GM12878 (cell line): ENCODE measurements at regions not wholly inside any gene's neighbourhood (a gene's known extent, or its start where the extent isn't known, plus 50 kb on each side); places are given as distances from the start of the nearest gene placed in this dataset.

ENCODE experiments used
- ATAC-seq: fragments of 200-7000 bp; cut with Tn5 transposase; 3 replicates; pipeline ENCODE4 v1.9.1; 2020; ENCODE audit warnings: mild to moderate bottlenecking, moderate library complexity
- BruUV-seq: library from RNA; stranded (reverse); fragments of 400-500 nt; replicated peaks from 2 replicates; lab custom pipeline; 2021; lab: Mats Ljungman, UMichigan
- CTCF ChIA-PET: fragments of 300-600 bp; sonication (Branson Sonifier 250); formaldehyde crosslinking; extraction: SDS; loops from one replicate; lab custom pipeline; 2021; ENCODE audit warnings: inconsistent platforms; lab: Yijun Ruan, JAX
- POLR2A ChIA-PET: fragments of 350-600 bp; formaldehyde crosslinking; extraction: SDS; loops from one replicate; lab custom pipeline; 2021; ENCODE audit warnings: inconsistent platforms; lab: Charles Lee
- RAD21 ChIA-PET: fragments of 300-600 bp; sonication (Branson Sonifier 250); formaldehyde crosslinking; loops from one replicate; lab custom pipeline; 2023; ENCODE audit warnings: antibody characterized with exemption; ENCODE audit not compliant: unreplicated experiment; lab: Charles Lee
- SMC1A ChIA-PET: fragments of 300-600 bp; sonication (Branson Sonifier 250); formaldehyde crosslinking; loops from one replicate; lab custom pipeline; 2023; ENCODE audit not compliant: unreplicated experiment, uncharacterized antibody; lab: Charles Lee
- DNase-seq: peaks from one replicate; pipeline ENCODE4 v3.0.0-alpha.2; 2011; ENCODE audit warnings: low read depth, low spot score
- FAIRE-seq: peaks from 3 replicates; lab custom pipeline; 2011; peaks lifted over from hg19 to GRCh38; lab: Jason Lieb, UNC
- H2AFZ ChIP-seq: 2 replicates; pipeline ENCODE4 v1.6.0; 2011; ENCODE audit warnings: low read depth, low read length, control low read depth; ENCODE audit not compliant: control insufficient read depth
- H3K27ac ChIP-seq: 2 replicates; pipeline ENCODE4 v1.5.1; 2011; ENCODE audit warnings: control low read depth; ENCODE audit not compliant: control insufficient read depth, insufficient read depth
- H3K27me3 ChIP-seq, 2 experiments: replicated peaks in 1 of 2; 2 replicates each; pipeline versions ENCODE4 v1.6.0 to v1.6.1; 2011; ENCODE audit warnings: low read length in 1 of 2; ENCODE audit not compliant: control insufficient read depth in 2 of 2, insufficient read depth in 2 of 2
- H3K36me3 ChIP-seq, 2 experiments: 2 replicates each; pipeline ENCODE4 v1.5.1; 2011; ENCODE audit warnings: low read length in 1 of 2; ENCODE audit not compliant: control insufficient read depth in 2 of 2, insufficient read depth in 2 of 2
- H3K4me1 ChIP-seq: 2 replicates; pipeline ENCODE4 v1.6.1; 2011; ENCODE audit warnings: mild to moderate bottlenecking, low read length, moderate library complexity, mixed read lengths; ENCODE audit not compliant: control insufficient read depth, insufficient read depth
- H3K4me2 ChIP-seq: 2 replicates; pipeline ENCODE4 v1.6.0; 2011; ENCODE audit warnings: control low read depth; ENCODE audit not compliant: control insufficient read depth, insufficient read depth
- H3K4me3 ChIP-seq: fragments of 200-600 bp; sonication (generic); 2 replicates; pipeline ENCODE4 v1.5.1; 2016
- H3K79me2 ChIP-seq: 2 replicates; pipeline ENCODE4 v1.6.0; 2011; ENCODE audit warnings: low read length; ENCODE audit not compliant: control insufficient read depth, insufficient read depth
- H3K9ac ChIP-seq: 2 replicates; pipeline ENCODE4 v1.8.0; 2011; ENCODE audit warnings: low read length, control low read depth, mixed read lengths; ENCODE audit not compliant: control insufficient read depth, insufficient read depth
- H3K9me3 ChIP-seq: replicated peaks from 3 replicates; pipeline ENCODE4 v1.5.1; 2011; ENCODE audit warnings: mild to moderate bottlenecking, low read length; ENCODE audit not compliant: control insufficient read depth, insufficient read depth
- H4K20me1 ChIP-seq: 2 replicates; pipeline ENCODE4 v1.6.0; 2011; ENCODE audit not compliant: control insufficient read depth, insufficient read depth
- ASH2L ChIP-seq: fragments of 300-600, 200-600 bp; sonication (generic); IDR thresholded peaks from 2 replicates; pipeline ENCODE4 v1.6.1; 2017; ENCODE audit warnings: low read depth, mild to moderate bottlenecking, borderline replicate concordance
- BMI1 ChIP-seq: fragments of 450-650 bp; IDR thresholded peaks from 2 replicates; pipeline ENCODE4 v1.6.1; 2016; ENCODE audit warnings: mild to moderate bottlenecking, moderate library complexity, borderline replicate concordance
- EED ChIP-seq: sonication (generic); IDR thresholded peaks from 2 replicates; pipeline ENCODE4 v1.6.1; 2016; ENCODE audit warnings: antibody characterized with exemption, low read depth
- HDAC6 ChIP-seq: fragments of 200-600 bp; sonication (generic); IDR thresholded peaks from one replicate; pipeline ENCODE4 v1.8.0; 2017; ENCODE audit warnings: antibody characterized with exemption; ENCODE audit not compliant: unreplicated experiment
- IKZF1 ChIP-seq: fragments of 450-650 bp; conservative IDR thresholded peaks from 2 replicates; pipeline ENCODE4 v1.6.1; 2017; ENCODE audit warnings: antibody characterized with exemption, mild to moderate bottlenecking
- KAT2A ChIP-seq: conservative IDR thresholded peaks from 2 replicates; pipeline ENCODE4 v1.6.1; 2011; ENCODE audit warnings: low read depth, low read length; ENCODE audit not compliant: control insufficient read depth
- MTA3 ChIP-seq: IDR thresholded peaks from 2 replicates; pipeline ENCODE4 v1.6.1; 2012; ENCODE audit warnings: low read length, inconsistent platforms, borderline replicate concordance
- MXI1 ChIP-seq: fragments of 150-350 bp; IDR thresholded peaks from 2 replicates; pipeline ENCODE4 v1.6.1; 2011; ENCODE audit warnings: low read depth, mild to moderate bottlenecking, inconsistent platforms, low read length, improper control_type of control experiment
- NR2F1 ChIP-seq: fragments of 450-650 bp; conservative IDR thresholded peaks from 2 replicates; pipeline ENCODE4 v1.6.1; 2017; ENCODE audit warnings: mild to moderate bottlenecking
- PAX5 ChIP-seq: IDR thresholded peaks from 2 replicates; pipeline ENCODE4 v1.6.1; 2011; ENCODE audit warnings: low read depth, low read length, borderline replicate concordance
- PAX8 ChIP-seq: fragments of 450-650 bp; IDR thresholded peaks from 2 replicates; pipeline ENCODE4 v1.6.1; 2017; ENCODE audit warnings: mild to moderate bottlenecking, moderate library complexity
- PBX3 ChIP-seq: IDR thresholded peaks from 2 replicates; pipeline ENCODE4 v1.6.1; 2011; ENCODE audit warnings: mild to moderate bottlenecking, low read depth, low read length, moderate library complexity; ENCODE audit not compliant: insufficient replicate concordance
- PKNOX1 ChIP-seq: fragments of 450-650 bp; IDR thresholded peaks from 2 replicates; pipeline ENCODE4 v1.6.1; 2016; ENCODE audit warnings: mild to moderate bottlenecking
- POLR2AphosphoS2 ChIP-seq: IDR thresholded peaks from 2 replicates; pipeline ENCODE4 v1.6.1; 2011; ENCODE audit warnings: low read depth, mild to moderate bottlenecking, low read length, improper control_type of control experiment, moderate library complexity
- RUNX3 ChIP-seq: IDR thresholded peaks from 2 replicates; pipeline ENCODE4 v1.6.1; 2012; ENCODE audit warnings: low read length, inconsistent platforms
- TARDBP ChIP-seq: IDR thresholded peaks from 2 replicates; pipeline ENCODE4 v1.6.1; 2016; ENCODE audit warnings: borderline replicate concordance
- TCF3 ChIP-seq: IDR thresholded peaks from 2 replicates; pipeline ENCODE4 v1.6.1; 2012; ENCODE audit warnings: low read depth, mild to moderate bottlenecking, low read length, borderline replicate concordance; ENCODE audit not compliant: insufficient read depth
- ZSCAN29 ChIP-seq: fragments of 450-650 bp; IDR thresholded peaks from 2 replicates; pipeline ENCODE4 v1.6.1; 2017; ENCODE audit warnings: mild to moderate bottlenecking, moderate library complexity
- WGBS: methylation state at CpG from one replicate; pipeline ENCODE4 v1.1.6; 2016; ENCODE audit warnings: low lambda C conversion rate; ENCODE audit not compliant: insufficient replicate concordance, insufficient coverage; ENCODE audit errors: missing lambda C conversion rate; 5-methylcytosine and 5-hydroxymethylcytosine counted together
- in situ Hi-C: fragments of 300-500 bp; cut with MboI; formaldehyde crosslinking; loops from 9 replicates; pipeline ENCODE4 v1.14.3; 2018; ENCODE audit warnings: mixed read lengths
- intact Hi-C: fragments of 100-400 bp; cut with micrococcal nuclease; formaldehyde crosslinking; loops from one replicate; pipeline ENCODE4 v1.14.2; 2022; ENCODE audit not compliant: unreplicated experiment

- no peaks in the 10 kb centered on the region for H3K9me3 ChIP-seq
- no peak overlapping the region for H3K27ac ChIP-seq
- no peak overlapping the region for H3K4me3 ChIP-seq
- POLR2A ChIA-PET: no interaction called here
- no peaks in the 10 kb centered on the region for H3K4me1 ChIP-seq
- H3K27me3 ChIP-seq: no peaks in the 10 kb centered on the region
- no peak overlapping the region for H2AFZ ChIP-seq
- no peaks in the 10 kb centered on the region for H4K20me1 ChIP-seq
- BruUV-seq: no TSS peak
- H3K4me2 ChIP-seq: no peak overlapping the region
- CTCF ChIA-PET: no interaction called here
- H3K9ac ChIP-seq: no peak overlapping the region
- SMC1A ChIA-PET: interaction anchor here (1.3 kb wide), 1 partner anchor 11 kb away, joined by 5 read pairs; no protein-coding TSS in a partner anchor
- ATAC-seq (no peak), FAIRE-seq (no peak), DNase-seq (no peak)
- H3K79me2 ChIP-seq: no peaks in the 10 kb centered on the region
- RAD21 ChIA-PET: no interaction called here
- intact Hi-C loops (no loop called here), in situ Hi-C loops (no loop called here)
- no peak for TF ChIP-seq EED
- no peak for TF ChIP-seq MTA3
- WGBS: 31% methylated on average over 6 of the region's 6 CpGs
- no peaks in the 10 kb centered on the region for H3K36me3 ChIP-seq
Observed at GRCh38 chr9:106691627-106692026, 171.3 kb upstream of the ZNF462 start.

GRCh38 chr9:106693558-106693957, 169.4 kb upstream of the ZNF462 start:
- ATAC-seq (no peak), FAIRE-seq (no peak), DNase-seq (no peak)
- SMC1A ChIA-PET: interaction anchor here (1.5 kb wide), 1 partner anchor 408 kb away, joined by 3 read pairs; no protein-coding TSS in a partner anchor
- no peak overlapping the region for H3K9ac ChIP-seq
- no TSS peak for BruUV-seq
- POLR2A ChIA-PET: interaction anchor here (0.9 kb wide), 1 partner anchor 72 kb away, joined by 5 read pairs; no protein-coding TSS in a partner anchor
- H3K9me3 ChIP-seq: no peaks in the 10 kb centered on the region
- intact Hi-C loops: no loop called here
- no peaks in the 10 kb centered on the region for H3K36me3 ChIP-seq
- no peak overlapping the region for H3K4me2 ChIP-seq
- CTCF ChIA-PET: no interaction called here
- RAD21 ChIA-PET: no interaction called here
- no peaks in the 10 kb centered on the region for H3K27me3 ChIP-seq
- no peaks in the 10 kb centered on the region for H3K4me1 ChIP-seq
- no peak overlapping the region for H3K27ac ChIP-seq
- no peaks in the 10 kb centered on the region for H3K79me2 ChIP-seq
- no peaks in the 10 kb centered on the region for H4K20me1 ChIP-seq
- WGBS: 4% methylated on average over 5 of the region's 5 CpGs
- in situ Hi-C loops: no loop called here
- H2AFZ ChIP-seq: no peak overlapping the region
- H3K4me3 ChIP-seq: no peak overlapping the region
- no peak for TF ChIP-seq MXI1
- TF ChIP-seq PKNOX1: no peak
- no peak for TF ChIP-seq KAT2A
- TF ChIP-seq ASH2L: no peak
- no peak for TF ChIP-seq BMI1
- no peak for TF ChIP-seq ZSCAN29
- TF ChIP-seq PAX5: no peak
- no peak for TF ChIP-seq HDAC6
- no peak for TF ChIP-seq POLR2AphosphoS2
- TF ChIP-seq IKZF1: no peak
- no peak for TF ChIP-seq PBX3
- no peak for TF ChIP-seq NR2F1
- no peak for TF ChIP-seq PAX8
- TF ChIP-seq TARDBP: no peak
- no peak for TF ChIP-seq TCF3
- no peak for TF ChIP-seq RUNX3
